ENCODE measurements at regions not wholly inside any gene's neighbourhood (a gene's known extent, or its start where the extent isn't known, plus 50 kb on each side); places are given as distances from the start of the nearest gene placed in this dataset.

- TF ChIP-seq CTCF (IDR thresholded peaks at IDR 0.05 in 2 of 3, conservative IDR thresholded peaks at IDR 0.05 in 1 of 3; ENCODE audit: borderline replicate concordance in 1 of 3, insufficient read depth in 1 of 3, low read depth in 2 of 3, low read length in 2 of 3) (no peak), ZBTB33 (IDR thresholded peaks at IDR 0.05; ENCODE audit: extremely low read depth, insufficient replicate concordance, low read length) (no peak), ZNF274 (IDR thresholded peaks at IDR 0.05; ENCODE audit: low read depth, low read length) (no peak), ELF1 (IDR thresholded peaks at IDR 0.05; ENCODE audit: borderline replicate concordance, low read depth) (no peak), YY1 (IDR thresholded peaks at IDR 0.05; ENCODE audit: extremely low read depth, insufficient replicate concordance, low read depth, low read length) (no peak), POLR2AphosphoS5 (IDR thresholded peaks at IDR 0.05; ENCODE audit: low read depth, low read length) (no peak), POLR2A (IDR thresholded peaks at IDR 0.05; ENCODE audit: borderline replicate concordance, extremely low read depth, insufficient read depth, insufficient read length) (no peak), CEBPB (IDR thresholded peaks at IDR 0.05; ENCODE audit: low read depth) (no peak), MAX (IDR thresholded peaks at IDR 0.05) (no peak), EZH2phosphoT487 (IDR thresholded peaks at IDR 0.05; ENCODE audit: borderline replicate concordance) (no peak), RAD21 (IDR thresholded peaks at IDR 0.05; ENCODE audit: low read depth) (no peak)
Observed at GRCh38 chr6:112557435-112557834, 210.3 kb downstream of the RFPL4B start.
